HG03432 (cell line): ENCODE measurements at regions not wholly inside any gene's neighbourhood (a gene's known extent, or its start where the extent isn't known, plus 50 kb on each side); places are given as distances from the start of the nearest gene placed in this dataset.
"Not testable (repeated sequence)": the region's sequence is repeated elsewhere in the genome, so short reads cannot be mapped to it uniquely, and the experiment has no call there.

Source experiments
- ATAC-seq: cut with Tn5 transposase; IDR thresholded peaks from one replicate; pipeline ENCODE4 v1.9.1; 2021; ENCODE audit warnings: mild to moderate bottlenecking, moderate library complexity; ENCODE audit not compliant: unreplicated experiment

DNA sequence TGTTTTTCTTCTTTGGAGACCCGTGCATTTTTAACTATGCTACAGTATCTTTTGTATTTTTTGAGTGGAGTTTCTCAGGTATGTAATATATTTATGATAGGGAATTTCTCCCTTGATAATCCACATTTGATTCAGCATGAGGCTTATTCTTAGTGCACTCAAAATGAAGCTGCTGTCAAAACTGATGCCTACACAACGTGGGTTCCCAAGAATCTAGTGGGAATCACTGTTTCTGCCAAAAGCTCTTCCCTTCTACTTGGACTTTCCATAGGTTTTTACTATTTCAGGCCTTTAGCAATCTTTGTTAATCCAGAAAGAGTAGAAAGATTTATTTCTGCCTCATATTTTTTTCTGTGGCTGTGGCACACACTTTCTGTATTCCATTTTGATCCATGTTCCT, 1003.7 kb downstream of the SLITRK5 start:
- ATAC-seq: no peak

DNA sequence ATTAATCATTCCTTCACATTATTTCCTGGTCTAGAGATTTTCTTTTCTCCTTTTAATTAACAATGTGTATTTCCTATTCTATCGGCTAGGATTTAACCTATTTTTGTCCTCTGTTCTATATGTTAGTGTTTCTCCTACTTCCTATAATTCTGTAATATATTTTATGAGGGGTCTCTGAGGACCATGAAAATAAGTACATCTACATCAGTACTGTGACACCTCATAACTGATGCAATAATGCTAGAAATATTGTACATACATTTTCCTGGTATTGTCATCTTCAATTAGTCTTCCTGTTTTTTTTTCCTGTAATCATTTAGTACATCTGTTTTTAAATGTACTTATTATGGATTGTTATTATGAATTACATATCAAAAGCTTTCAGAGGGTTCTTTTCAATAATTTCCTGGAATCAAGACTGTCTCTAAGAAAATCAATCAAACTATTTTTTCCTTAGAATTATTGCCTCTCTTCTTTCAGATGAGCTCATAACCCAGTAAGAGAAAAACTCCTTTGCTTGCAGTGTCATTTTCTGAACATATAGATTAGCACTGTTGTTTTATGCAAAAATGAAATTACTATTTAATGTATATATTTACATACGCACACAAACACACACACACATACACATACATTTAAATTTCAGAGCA, 1004.3 kb downstream of the SLITRK5 start:
- ATAC-seq: no peak

DNA sequence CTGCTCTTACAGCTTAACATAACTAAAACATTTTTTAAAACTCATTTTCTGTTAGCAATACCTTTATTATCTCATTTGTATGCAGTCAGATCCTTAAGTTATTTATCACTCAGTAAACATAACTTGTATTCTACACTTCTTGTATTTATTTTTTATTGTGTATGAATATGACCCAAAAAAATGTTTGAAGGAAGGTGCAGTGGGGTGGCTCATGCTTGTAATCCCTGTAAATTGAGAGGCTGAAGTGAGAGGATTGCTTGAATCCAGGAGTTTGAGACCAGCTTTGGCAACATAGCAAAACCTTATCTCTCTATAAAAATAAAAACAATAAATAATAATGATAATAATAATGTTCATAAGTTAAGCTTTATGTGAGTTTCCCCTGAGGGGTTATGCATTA, 1004.8 kb downstream of the SLITRK5 start:
- ATAC-seq: no peak

DNA sequence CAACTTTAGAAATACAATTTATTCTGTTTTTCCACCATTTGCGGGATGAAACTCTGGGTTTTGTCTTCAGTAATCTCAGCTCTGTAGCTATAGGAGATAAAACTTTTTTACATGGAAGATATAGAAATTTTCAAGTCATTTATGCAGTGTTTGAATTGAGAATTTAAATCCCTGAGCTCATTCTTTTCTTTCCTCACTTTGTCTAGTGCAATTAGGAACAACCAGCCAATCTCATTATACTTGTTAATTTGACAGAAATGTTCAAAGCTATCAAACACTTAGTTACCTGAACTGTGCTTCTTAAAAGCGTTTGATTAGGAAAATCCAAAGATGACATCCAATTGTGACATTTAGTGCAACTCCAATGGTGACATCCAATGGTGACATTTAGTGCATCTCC, 1014.3 kb downstream of the SLITRK5 start:
- no peak for ATAC-seq

DNA sequence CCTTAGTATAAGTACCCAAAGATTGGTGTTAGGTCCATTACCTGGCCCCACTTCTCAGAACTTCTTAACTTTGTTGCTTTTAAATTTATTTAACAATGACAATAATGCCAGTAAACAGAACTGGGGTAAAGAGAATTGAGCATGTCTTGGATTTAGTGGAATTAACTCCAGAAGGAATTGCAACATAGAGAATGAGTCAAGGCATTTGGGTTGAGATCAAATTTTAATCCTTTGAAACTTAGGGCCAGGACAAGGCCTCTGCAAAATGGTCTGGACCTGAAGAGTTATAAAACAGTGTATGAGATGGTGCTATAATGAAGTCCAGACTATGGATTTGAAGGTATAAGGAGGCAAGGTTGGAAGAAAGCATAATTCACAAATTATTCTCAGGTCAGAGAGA, 1030.4 kb downstream of the SLITRK5 start:
- no peak for ATAC-seq

DNA sequence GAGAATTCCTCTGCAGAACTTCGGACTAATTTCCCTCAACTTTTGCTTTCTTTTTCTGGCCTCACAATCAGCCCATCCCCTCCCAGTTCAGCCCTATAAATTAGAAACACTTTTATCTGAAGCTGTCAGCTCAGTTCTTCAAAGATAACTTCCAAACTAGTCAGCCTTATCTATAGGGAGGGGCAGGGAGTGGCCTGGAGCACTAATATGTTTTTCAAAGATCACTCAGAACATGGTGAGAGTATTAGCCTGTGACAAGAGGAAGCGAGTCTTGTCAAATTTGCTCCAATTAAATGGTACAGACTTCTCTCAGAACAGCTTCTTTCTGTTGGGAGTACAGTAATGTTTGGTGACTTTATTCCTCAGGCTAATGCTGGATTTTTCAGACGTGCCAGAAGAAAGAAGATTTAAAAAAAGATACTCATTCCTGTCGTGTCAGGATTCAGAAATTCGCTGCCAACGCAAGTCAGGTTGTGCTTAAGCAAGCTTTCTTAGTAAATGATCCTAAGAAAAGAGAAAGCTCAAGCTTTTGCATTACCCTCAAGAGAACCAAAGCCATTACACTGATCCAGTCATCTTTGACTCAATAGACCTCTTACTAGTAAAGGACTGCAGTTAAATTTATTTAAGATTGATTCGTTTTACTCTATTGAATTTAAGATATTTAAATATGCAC, 1033.6 kb downstream of the SLITRK5 start:
- ATAC-seq: no peak

DNA sequence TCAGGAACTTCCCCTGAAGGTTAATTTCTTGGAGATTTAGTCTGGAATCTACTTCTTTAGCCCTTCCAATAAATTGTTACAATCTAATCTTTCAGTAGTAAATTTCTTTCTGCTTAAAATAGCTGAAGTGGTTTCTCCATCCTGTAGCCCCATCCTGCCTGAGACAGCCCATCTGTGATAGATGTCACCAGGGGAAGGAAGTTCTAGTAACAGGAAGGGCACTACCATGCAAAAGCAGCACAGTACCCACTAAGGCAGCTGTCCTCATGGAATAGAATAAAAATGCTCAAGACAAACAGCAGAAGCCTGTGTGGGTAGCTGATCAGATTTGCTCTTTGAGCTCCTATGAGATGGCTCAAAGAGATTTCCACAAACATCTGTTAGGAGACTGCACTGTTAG, 1036.5 kb downstream of the SLITRK5 start:
- ATAC-seq: no peak

DNA sequence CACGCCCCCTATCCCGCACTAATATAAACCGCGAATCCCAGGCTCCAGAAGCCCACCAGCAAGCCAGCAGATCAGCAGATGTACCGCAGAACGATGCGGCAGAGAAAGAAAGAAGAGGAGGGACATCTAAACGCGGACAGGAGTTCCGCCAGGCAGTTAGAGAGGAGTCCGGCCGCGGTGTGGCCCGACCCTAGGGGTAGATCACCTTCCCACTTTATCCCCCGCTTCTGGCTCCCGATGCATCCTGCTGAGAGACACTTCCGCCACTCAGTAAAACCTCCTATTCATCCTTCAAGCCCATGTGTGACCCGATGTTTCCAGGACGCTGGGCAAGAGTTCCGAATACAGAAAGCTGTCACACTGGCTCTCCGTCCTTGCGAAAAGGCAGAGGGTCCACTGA, 1046.8 kb downstream of the SLITRK5 start:
- no peak for ATAC-seq

DNA sequence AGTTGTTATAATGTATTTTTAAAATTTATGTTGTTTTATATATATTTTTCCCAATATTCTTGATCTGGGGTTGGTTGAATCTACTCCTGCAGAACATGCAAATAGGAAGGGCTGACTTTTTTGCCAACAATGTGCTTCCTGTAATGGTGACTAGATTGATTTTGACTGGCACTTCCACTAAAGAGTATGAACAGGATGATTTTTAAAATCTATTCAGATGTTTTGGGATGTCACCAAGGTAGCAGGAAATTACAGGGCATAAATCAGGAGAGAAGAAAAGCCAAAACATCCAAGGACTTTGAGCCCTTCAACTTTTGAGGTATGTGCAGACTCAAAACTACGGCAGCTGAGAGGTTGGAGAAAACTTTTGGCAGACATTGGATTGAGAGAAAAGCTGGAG, 1047.6 kb downstream of the SLITRK5 start:
- ATAC-seq: no peak

DNA sequence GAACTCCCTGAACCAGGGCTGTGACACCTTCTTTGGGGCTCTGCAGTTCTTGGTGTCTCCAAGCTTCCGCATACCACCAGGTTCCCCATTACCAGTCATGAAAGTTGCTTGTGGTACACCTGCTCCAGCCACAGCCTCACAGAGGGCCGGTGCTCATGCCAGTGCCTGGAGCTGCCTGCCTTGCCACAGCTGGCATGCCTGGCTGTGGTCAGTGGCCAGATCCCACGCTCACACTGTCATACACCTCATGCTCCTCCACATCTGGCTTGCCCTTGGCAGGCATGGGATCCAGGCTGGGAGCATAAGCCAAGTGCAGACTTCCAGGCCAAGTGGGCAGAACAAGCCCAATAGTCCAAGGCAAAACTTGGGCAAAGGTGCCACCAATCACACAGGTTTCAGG, 1054.9 kb downstream of the SLITRK5 start:
- ATAC-seq: no peak

DNA sequence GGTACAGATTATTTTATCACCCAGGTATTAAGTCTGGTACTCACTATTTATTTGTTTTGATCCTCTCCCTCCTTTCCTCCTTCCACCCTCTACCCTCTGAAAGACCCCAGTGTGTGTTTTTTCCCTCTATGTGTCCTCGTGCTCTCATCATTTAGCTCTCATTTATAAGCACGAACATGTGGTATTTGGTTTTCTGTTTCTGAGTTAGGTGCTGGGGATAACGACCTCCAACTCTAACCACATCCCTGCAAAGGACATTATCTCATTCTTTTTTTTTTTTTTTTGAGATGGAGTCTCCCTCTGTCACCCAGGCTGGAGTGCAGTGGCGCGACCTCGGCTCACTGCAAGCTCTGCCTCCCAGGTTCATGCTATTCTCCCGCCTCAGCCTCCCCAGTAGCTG, 1056.1 kb downstream of the SLITRK5 start:
- not testable (repeated sequence) for ATAC-seq

DNA sequence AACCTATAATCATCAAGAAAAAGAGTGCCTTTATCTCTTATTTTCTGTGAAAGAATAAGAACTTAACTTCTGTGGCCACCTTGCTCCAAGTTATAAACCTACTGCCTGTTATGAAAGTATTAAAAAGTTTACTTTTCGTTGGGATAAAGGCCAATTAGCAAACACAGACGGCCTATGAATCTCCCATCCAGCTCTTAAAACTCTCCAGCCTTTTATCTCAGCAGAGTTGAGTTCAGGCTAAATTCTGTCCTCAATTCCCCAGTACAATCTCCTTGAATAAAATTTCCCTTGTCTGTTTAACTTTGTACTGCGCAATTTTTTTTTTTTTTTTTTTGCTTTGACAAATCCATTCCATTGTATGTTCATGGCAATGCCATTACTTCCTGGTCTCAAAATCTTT, 1058.4 kb downstream of the SLITRK5 start:
- no peak for ATAC-seq

DNA sequence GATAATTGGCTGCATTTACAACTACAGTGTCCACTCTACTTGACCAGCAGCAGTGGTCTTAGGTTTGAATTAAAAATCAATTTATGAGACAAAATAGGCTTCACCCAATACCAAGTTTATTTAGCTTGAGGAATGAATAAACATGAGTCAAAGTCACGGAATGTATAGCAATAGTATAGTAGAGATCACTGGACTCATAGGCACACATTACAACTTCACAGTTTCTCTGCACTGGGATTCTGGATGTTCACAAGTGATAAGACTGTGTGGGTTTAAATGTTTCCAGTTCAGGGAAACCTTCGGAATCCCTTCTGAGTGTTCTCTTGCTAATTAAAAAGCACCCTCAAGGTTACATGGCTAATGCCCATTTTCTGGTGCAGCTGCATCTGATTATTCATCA, 1064.9 kb downstream of the SLITRK5 start:
- ATAC-seq: no peak

DNA sequence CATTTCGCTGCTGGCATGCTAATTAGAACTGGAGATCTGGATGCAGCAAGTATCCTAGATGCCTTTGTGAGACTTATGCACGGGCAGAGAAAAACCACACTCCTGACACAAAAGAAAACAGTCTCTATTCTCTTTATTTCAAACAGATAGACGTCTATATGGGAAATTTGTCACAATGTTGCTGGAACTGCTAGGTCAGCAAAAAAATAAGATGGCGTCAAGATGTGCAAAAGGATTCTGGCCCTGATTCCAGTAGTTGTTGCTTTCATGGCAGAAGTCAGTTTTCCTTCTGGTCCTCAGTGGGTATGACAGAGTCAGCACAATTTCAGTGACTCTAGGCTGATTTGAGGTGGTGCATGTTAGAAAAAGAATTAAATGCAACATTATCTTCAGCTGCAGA, 1068.0 kb downstream of the SLITRK5 start:
- no peak for ATAC-seq

DNA sequence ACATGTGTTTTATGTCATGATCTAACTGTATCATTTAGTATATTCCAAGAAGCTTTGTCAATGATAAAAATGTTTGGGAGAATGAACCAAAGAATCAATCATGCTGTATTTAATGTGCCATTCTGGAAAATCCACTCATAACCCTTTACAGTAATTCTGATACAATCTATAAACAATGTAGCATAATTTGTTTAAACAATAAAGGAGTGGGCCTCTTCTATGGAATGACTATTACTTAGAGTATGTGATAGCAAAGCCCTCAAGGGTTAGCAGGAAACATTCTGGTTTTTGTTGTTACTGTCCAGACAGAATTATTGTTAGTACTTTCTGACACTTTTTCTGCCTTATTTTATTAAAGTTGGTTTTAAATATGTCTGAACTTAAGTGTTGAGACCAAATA, 1073.1 kb downstream of the SLITRK5 start:
- ATAC-seq: no peak

DNA sequence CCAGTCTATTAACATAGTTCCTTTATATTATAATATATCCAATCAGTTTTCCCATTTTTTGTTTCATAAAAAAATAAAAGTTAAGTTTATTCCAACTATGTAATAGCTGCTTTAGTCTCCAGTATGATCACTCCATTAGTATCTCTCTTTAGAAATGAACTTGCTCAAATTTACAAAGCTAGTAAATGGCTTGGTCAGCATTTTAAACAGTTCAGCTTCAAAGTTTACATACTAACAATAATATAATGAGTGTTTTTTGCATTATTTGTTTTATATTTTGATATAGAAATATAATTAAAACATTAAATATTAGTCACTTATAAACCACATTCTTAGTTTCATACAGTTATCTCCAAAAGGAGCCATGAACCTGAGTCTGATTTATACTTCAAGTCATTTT, 1073.8 kb downstream of the SLITRK5 start:
- ATAC-seq: no peak

DNA sequence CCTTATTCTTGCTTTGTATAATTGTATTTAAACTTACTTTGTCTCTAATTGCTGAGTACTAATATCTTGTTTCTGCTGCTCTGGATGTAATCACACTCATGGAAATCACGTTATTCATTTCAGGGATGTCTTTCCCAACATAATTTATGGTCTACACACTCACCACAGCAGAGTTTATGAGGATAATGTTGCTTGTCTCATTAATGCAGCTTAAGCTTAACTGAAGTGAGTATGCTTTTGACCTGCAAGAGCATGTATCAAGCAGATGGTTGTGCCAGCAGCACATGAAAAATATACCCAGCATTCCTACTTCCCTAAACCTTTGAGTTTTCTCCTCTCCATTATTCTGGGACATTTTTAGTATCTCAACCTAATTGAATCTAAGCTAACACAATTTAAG, 1080.9 kb downstream of the SLITRK5 start:
- ATAC-seq: no peak

DNA sequence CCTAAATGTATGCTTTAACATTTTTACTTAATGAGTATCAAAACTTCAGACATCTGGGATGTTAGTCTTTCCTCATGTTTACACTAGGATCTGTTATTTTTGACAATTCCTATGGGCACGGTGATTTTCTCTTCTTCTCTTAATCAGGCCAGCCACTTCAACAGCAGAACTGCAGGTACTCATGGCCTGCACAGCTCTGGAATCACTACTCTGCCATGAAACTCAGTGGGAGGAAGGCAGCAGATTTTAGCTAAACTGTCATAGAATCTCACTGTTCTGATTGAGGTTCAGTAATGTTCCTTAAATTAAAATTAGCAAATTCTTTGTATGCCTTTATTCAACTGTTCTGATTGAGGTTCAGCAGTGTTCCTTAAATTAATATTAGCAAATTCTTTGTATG, 1083.0 kb downstream of the SLITRK5 start:
- no peak for ATAC-seq

DNA sequence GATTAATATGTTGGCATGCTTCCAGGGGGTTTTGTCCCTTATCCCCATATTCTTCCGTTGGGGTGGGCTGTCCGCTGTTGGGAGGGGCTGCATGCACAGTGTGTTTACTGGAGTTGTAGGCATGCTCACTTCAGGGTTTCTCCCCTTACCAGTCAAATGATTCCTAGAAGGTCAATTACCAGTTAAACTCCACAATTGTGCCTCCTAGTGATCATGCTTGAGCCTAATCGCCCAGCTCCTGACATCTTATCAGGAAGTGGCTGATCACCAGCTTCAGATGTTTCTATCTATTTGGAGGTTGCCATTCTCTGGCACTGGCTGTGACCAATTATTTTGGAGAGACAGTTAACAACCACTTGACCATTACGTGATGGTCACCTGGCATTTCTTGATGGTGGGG, 1090.0 kb downstream of the SLITRK5 start:
- ATAC-seq: no peak

DNA sequence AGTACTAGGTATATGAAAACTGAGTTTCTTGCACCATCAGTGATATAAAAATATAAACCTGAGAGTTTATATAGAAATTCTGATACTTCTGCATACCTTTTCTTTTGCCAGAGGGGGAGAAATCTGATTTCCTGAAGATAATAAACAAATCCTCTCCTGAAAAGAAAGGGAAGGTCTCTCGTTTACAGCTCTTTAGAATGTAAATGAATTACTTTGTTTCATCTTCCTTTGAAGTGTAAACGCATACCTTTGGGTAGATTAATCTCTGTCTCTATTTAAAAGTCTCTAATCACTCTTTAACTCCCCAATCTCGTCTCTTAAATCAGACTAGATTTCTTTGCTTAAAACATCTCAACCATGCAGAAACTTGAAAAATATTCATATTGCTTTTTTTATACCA, 1092.9 kb downstream of the SLITRK5 start:
- ATAC-seq: no peak

DNA sequence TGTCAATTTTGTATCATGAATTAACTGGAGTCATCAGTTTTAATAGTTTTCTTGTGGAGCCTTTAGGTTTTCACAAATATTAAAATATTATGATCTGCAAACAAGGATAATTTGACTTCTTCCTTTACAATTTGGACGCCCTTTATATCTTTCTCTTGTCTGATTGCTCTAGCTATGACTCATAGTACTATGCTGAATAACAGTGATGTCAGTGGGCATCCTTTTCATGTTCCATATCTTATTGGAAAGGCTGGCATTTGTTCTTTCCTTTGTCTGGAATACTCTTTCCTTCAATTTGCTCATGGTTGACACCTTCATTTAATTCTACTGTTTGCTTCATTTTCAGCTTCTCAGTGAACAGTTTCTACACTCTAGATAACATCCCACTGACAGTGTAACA, 1129.3 kb downstream of the SLITRK5 start:
- no peak for ATAC-seq

DNA sequence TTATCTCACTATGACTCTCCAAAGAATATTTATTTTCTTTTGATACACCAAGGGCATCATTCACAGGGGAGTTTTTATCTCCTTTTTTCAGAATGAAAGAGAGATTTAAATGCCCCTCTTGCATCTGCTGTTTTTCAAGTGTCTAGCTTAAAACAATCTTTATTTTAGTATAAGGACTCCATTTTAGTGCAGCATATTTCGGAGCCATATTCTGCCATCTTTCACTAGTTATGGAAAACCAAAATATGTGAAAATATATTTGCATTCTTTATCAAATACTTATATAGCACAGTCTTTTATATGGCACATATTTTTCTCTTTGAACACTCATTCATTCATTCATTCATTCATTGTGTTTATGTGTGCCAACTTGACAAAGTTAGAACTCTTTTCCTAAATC, 1130.2 kb downstream of the SLITRK5 start:
- no peak for ATAC-seq

DNA sequence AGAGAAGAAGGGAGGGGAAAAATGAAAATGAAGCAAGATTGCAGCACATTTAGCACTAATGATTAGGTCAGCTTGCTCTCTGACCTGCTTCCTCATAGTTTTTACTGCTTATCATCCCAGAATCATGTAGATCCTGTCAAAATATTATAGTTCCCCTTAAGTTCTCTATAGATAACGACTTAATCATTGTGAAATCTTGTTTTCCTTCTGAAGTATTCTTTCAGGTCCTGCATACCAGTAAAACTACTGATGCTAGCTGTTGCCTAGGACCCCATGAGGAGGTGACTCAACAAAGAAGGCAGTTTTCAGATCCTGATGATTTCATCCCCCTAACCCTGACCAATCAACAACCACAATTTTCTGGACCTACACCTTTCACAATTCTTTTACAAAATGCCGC, 1131.7 kb downstream of the SLITRK5 start:
- ATAC-seq: no peak
